ENCODE measurements at regions not wholly inside any gene's neighbourhood (a gene's known extent, or its start where the extent isn't known, plus 50 kb on each side); places are given as distances from the start of the nearest gene placed in this dataset.
"Not testable (repeated sequence)": the region's sequence is repeated elsewhere in the genome, so short reads cannot be mapped to it uniquely, and the experiment has no call there.

DNA sequence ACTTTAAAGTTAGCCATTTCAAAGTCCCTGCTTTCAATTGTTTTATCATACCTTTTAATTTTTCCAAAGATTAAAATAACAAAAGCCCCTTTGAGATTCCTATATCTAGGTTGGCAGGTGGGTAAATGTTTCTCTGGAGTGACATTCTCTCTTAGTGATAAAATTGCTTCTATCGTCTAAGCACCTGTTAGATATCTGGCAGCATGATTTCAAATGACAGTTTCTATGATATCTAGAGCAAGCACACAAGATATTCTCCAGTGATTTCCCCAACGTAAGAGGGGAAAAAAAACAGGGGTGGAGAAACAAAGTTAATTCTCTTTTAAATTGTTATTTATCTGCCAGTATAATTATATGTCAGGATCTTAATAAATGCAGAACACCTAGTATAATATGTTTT is 610.2 kb downstream of the DSC3 start:
- no peak for DNase-seq

DNA sequence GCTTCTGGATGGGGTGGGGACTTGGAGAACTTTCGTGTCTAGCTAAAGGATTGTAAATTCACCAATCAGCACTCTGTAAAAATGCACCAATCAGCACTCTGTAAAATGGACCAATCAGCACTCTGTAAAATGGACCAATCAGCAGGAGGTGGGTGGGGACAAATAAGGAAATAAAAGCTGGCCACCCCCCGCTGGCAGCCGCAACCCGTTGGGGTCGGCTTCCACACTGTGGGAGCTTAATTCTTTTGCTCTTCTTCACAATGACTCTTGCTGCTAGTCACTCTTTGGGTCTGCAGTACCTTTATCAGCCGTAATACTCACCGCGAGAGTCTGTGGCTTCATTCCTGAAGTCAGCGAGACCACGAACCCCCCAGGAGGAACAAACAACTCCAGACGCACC is 623.1 kb downstream of the DSC3 start:
- DNase-seq, result not testable (repeated sequence)

DNA sequence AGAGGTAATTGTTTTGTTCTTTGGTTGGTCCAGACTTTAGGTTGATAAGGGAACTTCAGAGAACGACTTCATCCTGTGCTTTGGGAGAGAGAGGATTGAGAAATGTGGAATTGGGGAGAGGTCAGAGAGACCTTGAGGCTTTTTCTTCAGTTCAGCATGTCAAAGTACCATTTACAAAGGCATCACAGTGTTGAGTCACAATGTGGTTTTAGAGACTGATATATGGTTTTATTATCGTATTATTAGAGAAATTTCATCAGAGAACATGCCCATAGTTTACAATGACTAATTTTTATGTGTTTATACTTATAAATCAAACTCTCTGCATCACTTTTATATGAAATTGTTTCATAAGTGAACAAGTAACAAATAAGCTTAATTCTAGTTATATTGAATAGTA is 626.6 kb downstream of the DSC3 start:
- DNase-seq, result no peak

DNA sequence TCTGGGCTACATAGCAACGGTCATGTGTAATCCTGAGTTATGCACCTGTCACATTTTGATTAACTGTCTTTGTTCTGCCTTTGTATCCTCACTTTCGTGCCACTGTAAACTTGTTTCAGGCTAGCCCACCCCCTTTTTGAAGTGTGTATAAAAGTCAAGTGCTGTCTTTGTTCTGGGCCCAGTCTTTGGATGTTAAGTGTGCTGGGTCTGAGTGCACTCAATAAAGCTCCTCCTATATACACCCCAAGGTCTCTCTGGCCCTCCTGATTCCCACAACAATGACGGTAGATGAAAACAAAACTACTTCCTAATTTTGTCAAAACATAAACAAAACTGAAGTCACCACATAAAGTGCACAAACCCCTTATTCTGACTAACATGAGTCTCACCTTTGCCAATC is 633.4 kb downstream of the DSC3 start:
- no peak for DNase-seq

DNA sequence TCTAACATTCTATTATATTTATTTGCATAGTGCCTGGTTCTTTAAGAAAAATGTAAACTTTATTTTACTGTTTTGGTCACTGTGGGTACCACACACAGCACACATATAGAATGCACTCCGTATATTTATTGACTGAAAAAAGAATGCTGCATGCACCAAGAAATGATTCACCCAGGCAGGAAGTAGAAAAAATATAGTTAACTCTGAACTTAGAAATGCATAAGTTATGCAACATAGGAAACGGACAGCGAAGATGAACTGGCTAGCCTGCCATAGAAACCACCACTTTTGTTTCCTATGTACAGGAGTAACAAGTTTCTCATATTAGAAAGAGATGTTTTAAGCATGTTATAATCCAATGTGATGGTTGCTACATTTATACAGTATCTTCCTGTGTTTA is 635.8 kb downstream of the DSC3 start:
- no peak for DNase-seq

DNA sequence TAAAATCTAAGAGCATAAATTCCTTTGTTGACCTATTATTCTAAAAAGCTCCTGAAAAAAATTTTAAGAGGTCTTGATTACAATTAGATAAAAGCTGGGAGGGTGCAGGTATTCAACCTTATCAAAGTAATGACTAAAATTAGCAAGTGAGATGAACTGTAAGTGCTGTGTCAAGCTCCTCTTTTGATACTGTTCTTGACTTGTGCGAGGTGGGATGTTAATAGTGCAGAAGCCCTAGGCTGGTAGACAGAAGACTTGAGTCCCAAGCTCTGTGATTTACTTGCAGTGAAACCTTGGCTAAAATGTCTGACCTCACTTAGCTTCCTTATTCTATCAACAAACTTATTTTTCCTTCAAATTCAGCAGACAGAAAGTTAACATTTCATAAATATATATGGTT is 637.5 kb downstream of the DSC3 start:
- no peak for DNase-seq

DNA sequence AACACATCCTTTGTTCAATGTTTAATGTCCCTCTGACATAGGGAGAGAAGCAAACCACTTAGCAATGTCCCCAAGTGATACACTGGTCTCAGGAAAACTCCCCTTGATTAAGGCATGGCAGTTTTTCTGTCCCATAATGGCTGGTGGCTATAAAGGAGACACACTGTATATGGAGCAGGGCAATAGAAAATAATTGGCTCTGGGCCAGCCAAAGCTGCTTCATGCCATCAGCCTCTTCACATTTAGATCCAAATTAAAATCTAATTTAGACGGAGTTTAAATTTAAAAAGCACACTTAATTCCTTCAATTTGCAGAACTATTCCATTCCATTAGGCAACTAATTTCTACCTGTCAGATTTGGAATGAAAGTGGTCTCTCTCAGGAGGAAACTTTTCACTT is 638.1 kb downstream of the DSC3 start:
- DNase-seq, result no peak

DNA sequence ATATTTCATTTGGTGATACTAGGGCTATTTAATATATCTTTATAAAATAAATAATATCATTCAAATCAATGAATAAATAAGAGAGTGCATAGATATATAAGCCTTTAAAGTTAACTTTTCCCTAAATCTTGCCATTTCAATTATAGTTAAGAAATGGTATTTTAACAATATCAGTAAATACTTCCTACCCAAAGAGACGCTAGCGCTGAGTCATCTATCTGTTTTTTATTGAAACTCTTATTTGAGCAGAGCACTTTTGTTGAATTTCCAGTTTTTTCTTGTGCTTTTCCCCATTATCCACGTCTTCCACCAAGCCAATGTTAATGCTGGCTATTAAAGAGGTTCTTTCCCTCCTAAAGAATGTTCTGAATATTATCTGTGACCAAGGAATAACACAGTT is 639.3 kb downstream of the DSC3 start:
- no peak for DNase-seq

DNA sequence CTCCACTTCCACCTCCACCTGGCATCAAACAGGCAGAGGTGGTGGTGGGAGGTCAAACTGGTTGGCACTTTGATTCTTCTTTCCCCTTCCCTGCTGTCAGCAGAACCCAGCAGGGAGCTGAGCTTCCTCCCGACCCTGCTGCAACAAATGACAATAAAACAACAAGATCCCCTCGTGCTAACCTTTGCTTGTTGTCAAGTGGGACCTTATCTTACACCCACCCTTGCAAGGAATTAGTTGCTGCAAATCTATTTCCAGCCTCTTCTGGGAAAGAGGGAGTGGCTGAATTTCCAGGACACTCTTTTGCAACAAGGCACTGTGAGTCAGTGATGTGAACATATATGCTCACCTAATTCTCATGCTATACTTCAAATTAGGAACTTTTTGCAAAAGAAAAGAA is 655.1 kb downstream of the DSC3 start:
- DNase-seq, result no peak

DNA sequence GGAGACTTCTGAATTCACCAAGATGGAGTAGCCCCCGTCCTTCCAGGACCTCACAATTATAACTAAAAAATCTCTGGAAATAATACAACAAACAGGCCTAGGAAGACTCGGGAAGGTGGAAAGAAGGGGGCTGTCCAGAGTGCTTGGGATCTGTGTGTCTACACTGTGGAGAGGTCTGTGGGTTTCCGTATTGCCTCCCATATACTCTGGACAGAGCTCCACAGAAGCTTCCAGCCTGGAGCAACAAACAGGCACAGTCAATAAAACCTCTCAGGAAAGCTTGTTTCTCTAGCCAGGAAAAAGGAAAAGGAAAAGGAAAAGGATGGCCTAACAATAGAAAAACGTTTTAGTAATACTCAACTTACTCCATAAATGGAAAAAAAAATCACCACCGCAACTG is 655.9 kb downstream of the DSC3 start:
- DNase-seq, result no peak

DNA sequence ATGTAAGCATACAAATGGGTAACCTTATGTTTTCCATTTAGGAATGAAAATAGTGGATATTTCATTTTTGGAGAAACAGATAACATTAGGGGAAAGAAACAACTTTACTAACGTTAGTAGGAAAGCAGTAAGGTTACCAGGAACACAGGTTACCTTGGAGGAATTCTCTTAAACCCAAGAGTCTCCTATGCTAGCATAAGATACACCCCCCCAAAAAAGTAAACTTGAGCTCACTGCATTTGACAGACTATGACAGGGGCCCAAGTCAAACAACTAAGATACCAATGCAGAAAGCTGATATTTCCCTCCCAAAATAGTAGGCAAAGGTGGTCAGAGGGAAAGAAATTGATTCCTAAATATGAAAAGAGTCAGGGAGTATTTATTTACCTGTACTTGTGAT is 656.9 kb downstream of the DSC3 start:
- no peak for DNase-seq

DNA sequence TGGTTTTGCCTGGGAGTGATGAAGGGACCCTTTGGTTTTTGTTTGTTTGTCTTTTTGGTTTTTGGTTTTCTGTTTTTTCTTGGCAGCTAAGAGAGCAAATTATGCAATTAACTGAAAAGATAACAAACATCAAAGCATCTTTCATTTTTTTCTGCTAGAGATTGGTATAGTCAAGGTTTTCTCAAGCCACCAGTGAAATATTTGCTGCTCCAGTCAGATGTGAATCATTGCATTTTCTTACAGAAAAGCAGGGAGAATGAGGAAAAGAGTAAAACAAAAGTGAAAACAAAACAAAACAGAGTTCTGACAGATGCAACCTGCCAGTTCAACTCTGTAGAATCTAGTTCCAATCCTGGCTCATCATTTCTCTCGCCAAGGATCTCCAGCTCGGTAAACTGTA is 660.7 kb downstream of the DSC3 start:
- DNase-seq, result no peak

DNA sequence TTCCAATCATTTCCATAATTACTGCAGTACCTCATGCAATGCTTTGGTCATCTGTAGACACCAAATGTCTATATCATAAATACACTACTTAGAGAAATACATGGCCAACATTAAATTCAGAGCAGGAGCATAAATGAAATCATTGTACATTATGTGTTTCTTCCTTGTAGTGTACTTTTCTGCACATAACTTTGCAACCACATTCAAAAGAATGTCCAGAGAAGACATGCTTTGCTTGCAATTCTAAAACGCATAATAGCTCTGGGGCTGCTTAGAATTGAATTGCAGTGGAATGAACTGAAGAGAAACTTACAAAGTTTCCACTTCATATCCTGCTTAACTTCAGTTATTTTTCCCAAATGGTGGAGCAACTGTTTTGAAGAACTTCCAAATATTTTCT is 664.4 kb downstream of the DSC3 start:
- DNase-seq, result no peak

DNA sequence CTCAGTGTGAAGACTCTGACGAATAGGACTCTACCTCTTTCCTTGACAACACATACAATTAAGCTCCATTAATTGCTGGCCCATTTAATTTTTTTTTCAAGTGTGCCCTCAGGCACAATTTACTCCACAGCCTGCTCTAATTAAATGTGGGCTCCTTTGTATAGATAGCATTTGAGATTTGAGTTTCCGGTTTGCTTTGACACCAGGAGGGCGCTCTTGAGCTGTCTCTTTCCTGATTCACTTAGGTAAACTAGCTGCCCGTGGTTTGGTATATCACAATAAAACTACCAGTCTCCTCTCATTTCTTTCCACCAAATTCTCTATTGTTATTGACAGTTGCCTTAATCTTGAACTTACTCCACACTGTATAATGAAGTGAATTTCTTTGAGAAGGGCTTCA is 666.0 kb downstream of the DSC3 start:
- DNase-seq, result no peak

DNA sequence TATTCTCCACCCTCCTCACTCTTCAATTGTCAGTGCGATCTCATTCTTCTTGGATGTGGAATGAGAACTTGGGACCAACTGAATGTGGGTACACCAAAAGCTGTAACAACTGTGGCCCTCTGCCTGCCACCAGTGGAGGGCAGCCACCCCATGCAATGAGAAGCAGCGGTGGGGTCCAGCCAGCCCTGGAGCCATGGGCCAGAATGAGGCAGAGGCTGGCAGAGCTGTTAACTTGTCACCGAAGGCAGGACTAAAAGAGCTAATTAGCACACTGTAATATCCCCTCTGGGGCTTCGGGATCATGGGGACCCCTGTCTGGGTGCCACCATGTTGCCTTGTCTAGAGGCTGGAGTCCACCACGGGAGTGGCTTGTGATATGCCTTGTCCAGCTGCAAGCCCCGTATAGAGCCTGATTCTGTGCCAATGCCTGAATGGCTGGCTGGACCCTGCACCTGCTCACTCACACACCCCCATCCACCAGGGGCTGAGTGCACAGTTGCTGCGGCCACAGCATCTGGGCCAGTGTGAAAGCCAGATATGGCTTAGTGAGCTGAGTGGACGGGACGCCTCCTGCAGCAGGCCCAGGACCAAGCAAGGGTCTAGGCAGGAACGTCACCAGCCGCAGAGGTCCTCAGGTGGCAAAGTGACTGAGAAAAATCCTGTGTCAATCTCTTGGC is 680.5 kb downstream of the DSC3 start:
- no peak for DNase-seq

DNA sequence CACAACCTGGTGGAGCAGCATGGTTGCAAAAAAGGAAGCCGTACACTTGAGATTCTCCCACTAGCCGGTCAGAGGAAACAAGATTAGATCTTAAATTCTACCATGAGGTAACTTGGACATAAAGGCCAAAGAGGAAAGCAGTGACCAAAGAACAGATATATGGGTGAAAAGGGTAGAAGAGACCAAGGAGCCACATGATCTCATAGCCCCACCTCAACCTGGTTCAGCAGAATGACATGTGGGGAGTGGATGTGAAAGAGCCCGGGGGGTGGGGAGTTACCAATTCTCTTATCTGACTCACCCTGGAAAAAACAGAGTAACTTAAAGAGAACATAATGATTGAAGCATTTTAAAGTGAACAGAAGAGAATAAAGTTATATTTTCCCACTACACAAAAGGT is 683.0 kb downstream of the DSC3 start:
- DNase-seq, result no peak

DNA sequence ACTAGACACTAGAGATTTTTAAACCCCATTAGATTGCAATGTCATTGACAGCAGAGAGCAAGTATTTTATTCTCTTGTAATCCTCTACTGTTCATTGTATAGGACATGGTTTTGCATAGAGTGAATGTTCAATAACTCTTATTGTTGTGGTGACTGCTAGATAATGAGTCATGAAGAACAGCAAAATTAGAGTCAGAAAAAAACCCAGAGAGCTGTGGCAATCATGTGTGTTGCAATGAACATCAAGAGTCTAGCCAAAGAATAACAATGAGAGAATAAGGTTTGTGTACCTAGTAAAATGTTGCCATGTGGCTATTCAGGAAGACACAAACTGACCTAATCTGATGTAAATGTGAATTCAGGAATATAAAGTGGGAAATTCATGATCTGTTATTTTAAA is 684.0 kb downstream of the DSC3 start:
- no peak for DNase-seq

DNA sequence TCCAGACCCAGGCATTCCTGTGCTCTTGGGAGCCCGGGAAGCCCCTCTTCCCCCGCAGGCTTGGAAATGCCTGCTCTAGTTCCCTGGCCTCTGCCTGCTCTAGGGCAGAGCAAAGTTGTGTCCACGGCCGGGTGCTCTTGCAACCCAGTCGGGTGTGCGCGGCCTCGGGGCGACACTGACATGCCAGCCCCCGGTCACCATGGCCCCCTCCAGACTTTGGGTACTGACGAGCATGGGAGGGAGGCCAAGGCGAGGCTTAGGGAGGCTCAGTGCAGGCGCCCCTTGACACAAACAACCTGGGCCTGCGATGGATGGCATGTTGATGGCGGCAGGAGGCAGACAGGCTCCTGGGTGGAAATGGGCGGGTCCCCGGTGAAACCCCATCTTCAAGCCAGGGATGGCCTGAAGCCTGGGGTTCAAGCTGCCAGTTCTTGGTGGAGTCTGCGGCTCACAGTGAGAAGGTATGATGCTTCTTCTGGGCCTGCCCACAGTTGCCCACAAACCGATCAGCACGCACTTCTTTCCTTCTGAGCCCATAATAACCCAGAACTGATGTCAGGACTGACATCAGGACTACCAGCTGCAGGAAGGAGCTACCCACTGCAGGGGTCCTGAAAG is 689.9 kb downstream of the DSC3 start:
- no peak for DNase-seq

DNA sequence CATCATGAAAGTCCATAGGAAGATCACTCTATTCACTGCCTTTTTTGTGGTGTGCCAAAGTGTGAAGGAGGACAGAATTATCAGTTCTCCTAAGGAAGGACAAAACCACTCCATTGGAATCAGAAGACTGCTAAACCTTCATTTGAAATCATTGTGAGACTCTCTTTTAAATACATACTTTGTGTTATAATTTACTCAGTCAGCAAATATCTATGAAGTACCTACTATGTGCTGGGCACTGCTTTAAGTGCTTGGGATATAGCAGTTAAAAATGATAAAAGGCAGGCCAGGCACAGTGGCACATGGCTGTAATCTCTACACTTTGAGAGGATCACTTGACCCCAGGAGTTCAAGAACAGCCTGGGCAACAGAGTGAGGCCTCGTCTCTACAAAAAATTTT is 692.3 kb downstream of the DSC3 start:
- DNase-seq, result no peak

DNA sequence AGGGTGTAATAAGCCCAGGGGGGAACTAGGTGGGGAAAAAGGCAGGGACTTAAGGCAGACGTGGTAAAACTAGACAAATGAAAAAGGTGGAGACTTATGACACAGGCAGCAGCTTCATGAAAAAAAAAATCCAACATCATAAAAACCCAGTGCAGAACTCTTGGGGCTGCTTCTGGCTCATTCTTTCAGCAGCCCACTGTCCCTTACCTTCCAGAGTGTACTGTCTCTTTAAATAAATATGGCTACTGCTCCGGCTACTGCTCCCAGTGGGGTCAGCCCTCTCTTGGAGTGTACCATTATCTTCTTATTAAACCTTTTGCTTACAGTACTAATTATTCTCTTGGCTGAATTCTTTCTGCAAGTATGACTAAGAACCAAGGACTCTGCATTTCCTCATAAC is 699.5 kb downstream of the DSC3 start:
- DNase-seq, result no peak

DNA sequence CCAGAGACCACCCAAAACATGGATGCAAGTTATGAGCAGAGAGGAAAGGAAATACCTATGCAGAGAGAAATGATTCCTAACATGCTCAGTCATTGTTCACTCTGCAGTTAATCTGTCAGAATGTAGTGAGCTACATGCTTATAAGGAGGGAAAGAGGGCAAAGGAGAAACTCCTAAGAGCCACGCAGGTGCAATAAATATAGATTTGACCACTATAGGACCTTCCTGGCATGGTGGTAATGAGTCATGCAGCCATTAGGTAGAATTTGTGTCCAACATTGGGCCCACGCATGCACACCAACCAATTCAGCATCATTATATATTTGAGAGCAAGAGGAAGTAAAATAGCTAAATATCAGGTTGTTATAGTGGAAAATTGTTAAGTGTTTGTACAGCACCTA is 699.9 kb downstream of the DSC3 start:
- DNase-seq, result no peak

DNA sequence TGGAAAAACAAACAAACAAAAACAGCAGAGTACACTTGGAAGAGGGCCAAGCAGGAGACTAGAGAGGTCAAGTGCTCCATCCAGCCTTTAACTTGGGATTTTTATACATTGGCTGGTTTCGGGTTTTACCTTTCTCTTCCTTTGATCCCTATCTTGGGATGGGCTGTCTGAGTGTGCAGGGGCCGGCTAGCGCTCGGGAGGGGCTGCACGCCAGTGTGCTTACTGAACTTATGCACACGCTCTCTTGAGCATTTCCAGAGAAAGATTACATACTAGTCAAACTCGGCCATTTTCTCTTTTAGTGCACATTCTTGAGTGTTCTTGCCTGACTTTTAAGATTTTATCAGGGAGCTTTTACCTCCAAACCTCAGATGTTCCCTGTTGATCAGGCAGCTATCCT is 707.8 kb downstream of the DSC3 start:
- DNase-seq, result no peak

DNA sequence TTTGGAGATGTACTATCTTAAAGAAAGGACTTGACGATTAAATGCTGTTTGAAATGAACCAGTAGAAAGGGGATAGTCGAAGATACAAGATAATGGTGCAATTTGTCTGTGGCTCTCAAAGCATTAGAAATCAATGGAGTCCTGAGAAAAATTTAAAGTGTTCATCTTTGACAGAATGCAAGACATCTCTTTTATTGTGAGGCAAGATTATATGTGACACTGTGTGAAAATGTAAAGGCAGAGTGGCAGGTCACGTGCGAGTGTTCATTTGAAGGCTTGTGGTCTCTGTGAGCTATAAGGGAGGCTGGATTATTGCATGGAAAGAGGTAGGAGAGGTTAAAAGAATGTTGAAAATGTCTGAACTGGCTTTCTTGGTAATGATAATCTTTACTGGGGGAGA is 709.2 kb downstream of the DSC3 start:
- no peak for DNase-seq

DNA sequence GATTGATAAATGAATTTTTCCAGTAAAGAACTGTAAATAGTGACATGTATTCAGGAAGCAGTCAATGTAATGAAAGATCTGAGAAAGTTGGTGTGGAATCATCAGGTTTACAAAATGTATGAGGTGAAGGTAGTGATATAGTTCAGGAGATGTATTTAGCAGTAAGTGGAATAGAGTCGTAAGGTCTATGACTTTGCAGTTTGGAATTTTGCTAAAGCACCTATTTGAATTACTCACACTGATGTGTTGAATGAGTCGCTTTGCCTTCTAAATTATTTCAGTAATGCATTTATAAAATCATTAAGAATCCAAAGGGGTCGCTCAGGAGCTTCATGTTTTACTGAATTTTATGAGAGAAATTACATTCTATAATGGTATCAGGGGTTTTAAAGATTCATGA is 713.7 kb downstream of the DSC3 start:
- DNase-seq, result no peak

DNA sequence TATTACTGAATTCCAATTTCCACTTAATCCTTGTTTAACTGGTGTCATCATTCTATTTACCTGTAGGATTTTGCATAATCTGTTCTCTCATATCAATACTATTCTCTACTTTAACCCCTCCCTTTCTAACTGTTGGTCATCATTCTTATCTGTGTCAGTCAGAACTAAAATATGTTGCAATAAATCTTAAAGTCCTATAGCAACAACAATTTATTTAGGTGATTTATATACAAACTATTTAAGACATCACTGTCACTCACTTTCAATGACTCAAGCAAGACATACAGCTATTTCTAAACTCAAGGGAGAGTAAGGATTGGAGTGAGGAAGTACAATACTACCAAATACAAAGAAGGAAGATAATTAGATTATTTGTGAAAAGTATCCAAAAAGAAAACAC is 740.4 kb downstream of the DSC3 start:
- DNase-seq, result no peak

Measured in CD4-positive, alpha-beta T cell treated with Interleukin-4 for 1 hour (primary cell).